Keratinocyte (primary cell): ENCODE measurements at regions not wholly inside any gene's neighbourhood (a gene's known extent, or its start where the extent isn't known, plus 50 kb on each side); places are given as distances from the start of the nearest gene placed in this dataset.

Experiments
- DNase-seq: peaks from one replicate; pipeline ENCODE4 v3.0.0-alpha.2; 2011; ENCODE audit warnings: low read depth, missing footprints, low spot score
- FAIRE-seq: peaks from 2 replicates; lab custom pipeline; 2011; peaks lifted over from hg19 to GRCh38; lab: Jason Lieb, UNC
- H2AFZ ChIP-seq: 2 replicates; pipeline ENCODE4 v1.6.0; 2012; ENCODE audit warnings: low read length, control low read depth, inconsistent platforms; ENCODE audit not compliant: control insufficient read depth
- H3K27ac ChIP-seq: 2 replicates; pipeline ENCODE4 v1.5.1; 2011; ENCODE audit warnings: low read length; ENCODE audit not compliant: control insufficient read depth, insufficient read depth
- H3K27me3 ChIP-seq: 3 replicates; pipeline ENCODE4 v1.6.0; 2011; ENCODE audit warnings: low read length; ENCODE audit not compliant: control insufficient read depth, insufficient read depth; ENCODE audit errors: extremely low read depth
- H3K36me3 ChIP-seq, 2 experiments: 2 replicates in 1 of 2; 3 replicates in 1 of 2; pipeline ENCODE4 v1.5.1; 2011; ENCODE audit warnings: low read length in 2 of 2, mild to moderate bottlenecking in 1 of 2; ENCODE audit not compliant: control insufficient read depth in 2 of 2, insufficient read depth in 2 of 2; ENCODE audit errors: extremely low read depth in 1 of 2
- H3K4me1 ChIP-seq: 3 replicates; pipeline ENCODE4 v1.5.1; 2011; ENCODE audit warnings: low read length; ENCODE audit not compliant: control insufficient read depth, insufficient read depth; ENCODE audit errors: extremely low read depth
- H3K4me2 ChIP-seq: 3 replicates; pipeline ENCODE4 v1.6.0; 2011; ENCODE audit warnings: low read depth, low read length; ENCODE audit not compliant: control insufficient read depth, insufficient read depth; ENCODE audit errors: extremely low read depth
- H3K4me3 ChIP-seq, 3 experiments: fragments of 200-600 bp in 1 of 3; sonication (generic) in 1 of 3; 2 replicates in 2 of 3; 3 replicates in 1 of 3; pipeline ENCODE4 v1.5.1; 2011 to 2016; ENCODE audit warnings: low read length in 3 of 3, mild to moderate bottlenecking in 3 of 3, control low read depth in 2 of 3, inconsistent platforms in 1 of 3, low read depth in 1 of 3, mixed read lengths in 1 of 3, mixed run types in 1 of 3, moderate library complexity in 1 of 3; ENCODE audit not compliant: control insufficient read depth in 2 of 3, insufficient read depth in 2 of 3; ENCODE audit errors: extremely low read depth in 1 of 3
- H3K79me2 ChIP-seq: 2 replicates; pipeline ENCODE4 v1.6.0; 2012; ENCODE audit warnings: low read length; ENCODE audit not compliant: control insufficient read depth, insufficient read depth
- H3K9ac ChIP-seq: 3 replicates; pipeline ENCODE4 v1.6.0; 2011; ENCODE audit warnings: low read length; ENCODE audit not compliant: control insufficient read depth, insufficient read depth; ENCODE audit errors: extremely low read depth
- H3K9me1 ChIP-seq: 3 replicates; pipeline ENCODE4 v1.6.0; 2011; ENCODE audit warnings: low read length; ENCODE audit not compliant: control insufficient read depth, insufficient read depth; ENCODE audit errors: extremely low read depth
- H3K9me3 ChIP-seq: 2 replicates; pipeline ENCODE4 v1.5.1; 2012; ENCODE audit warnings: low read depth, low read length; ENCODE audit not compliant: control insufficient read depth
- H4K20me1 ChIP-seq: 3 replicates; pipeline ENCODE4 v1.6.0; 2011; ENCODE audit warnings: low read length; ENCODE audit not compliant: control insufficient read depth, insufficient read depth; ENCODE audit errors: extremely low read depth
- EZH2 ChIP-seq: IDR thresholded peaks from one replicate; pipeline ENCODE4 v1.6.1; 2012; ENCODE audit warnings: inconsistent platforms, mild to moderate bottlenecking, low read length, moderate library complexity
- dilution Hi-C: fragments of 300-500 bp; cut with MboI; formaldehyde crosslinking; loops from one replicate; pipeline ENCODE4 v1.7.0; 2020; ENCODE audit warnings: low sequenced_read_pairs; ENCODE audit not compliant: extremely low pct_ligation_motif_present
- TF ChIP-seq, protein P1 (sequence below), 3 experiments: IDR thresholded peaks in 1 of 3; conservative IDR thresholded peaks in 1 of 3; optimal IDR thresholded peaks in 1 of 3; 2 replicates in 2 of 3; 3 replicates in 1 of 3; pipeline versions ENCODE3 to v1.5.1; 2011; ENCODE audit warnings: low read length in 3 of 3, mild to moderate bottlenecking in 3 of 3, moderate library complexity in 2 of 3, control low read depth in 1 of 3, inconsistent platforms in 1 of 3; ENCODE audit not compliant: insufficient read depth in 2 of 3; ENCODE audit errors: extremely low read depth in 1 of 3

DNA sequence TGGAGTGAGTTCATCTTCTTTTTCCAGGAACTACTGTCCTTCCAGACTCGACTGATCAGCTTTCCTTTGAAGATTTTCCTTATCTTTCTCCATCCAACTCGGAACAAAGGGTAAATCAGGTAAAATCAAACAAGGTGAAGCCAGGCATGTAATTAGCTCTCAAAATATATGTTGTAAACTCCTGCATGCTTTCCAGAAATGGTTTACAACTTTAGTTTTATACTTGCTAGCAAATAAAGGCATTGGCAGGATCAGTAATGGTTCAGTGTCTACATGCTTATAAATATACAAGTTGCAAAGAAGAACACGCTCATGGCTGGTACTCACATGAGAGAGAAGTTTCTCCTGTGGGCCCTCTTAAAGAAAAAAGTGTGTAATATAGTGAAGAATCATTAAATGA is 102.5 kb downstream of the FSCB start:
- DNase-seq: no peak
- H3K9me3 ChIP-seq: no peaks in the 10 kb centered on the region
- no peaks in the 10 kb centered on the region for H3K79me2 ChIP-seq
- H2AFZ ChIP-seq: no peak overlapping the region
- no peak for FAIRE-seq
- dilution Hi-C loops: no loop called here
- H3K4me1 ChIP-seq: no peaks in the 10 kb centered on the region
- H3K9me1 ChIP-seq: no peaks in the 10 kb centered on the region
- TF ChIP-seq, protein P1, sequence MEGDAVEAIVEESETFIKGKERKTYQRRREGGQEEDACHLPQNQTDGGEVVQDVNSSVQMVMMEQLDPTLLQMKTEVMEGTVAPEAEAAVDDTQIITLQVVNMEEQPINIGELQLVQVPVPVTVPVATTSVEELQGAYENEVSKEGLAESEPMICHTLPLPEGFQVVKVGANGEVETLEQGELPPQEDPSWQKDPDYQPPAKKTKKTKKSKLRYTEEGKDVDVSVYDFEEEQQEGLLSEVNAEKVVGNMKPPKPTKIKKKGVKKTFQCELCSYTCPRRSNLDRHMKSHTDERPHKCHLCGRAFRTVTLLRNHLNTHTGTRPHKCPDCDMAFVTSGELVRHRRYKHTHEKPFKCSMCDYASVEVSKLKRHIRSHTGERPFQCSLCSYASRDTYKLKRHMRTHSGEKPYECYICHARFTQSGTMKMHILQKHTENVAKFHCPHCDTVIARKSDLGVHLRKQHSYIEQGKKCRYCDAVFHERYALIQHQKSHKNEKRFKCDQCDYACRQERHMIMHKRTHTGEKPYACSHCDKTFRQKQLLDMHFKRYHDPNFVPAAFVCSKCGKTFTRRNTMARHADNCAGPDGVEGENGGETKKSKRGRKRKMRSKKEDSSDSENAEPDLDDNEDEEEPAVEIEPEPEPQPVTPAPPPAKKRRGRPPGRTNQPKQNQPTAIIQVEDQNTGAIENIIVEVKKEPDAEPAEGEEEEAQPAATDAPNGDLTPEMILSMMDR (optimal IDR thresholded peaks at IDR 0.05 in 1 of 3, IDR thresholded peaks at IDR 0.05 in 1 of 3, conservative IDR thresholded peaks at IDR 0.05 in 1 of 3; ENCODE audit: extremely low read depth in 1 of 3, insufficient read depth in 2 of 3, low read length in 3 of 3): no peak
- TF ChIP-seq EZH2: no peak
- no peak overlapping the region for H3K9ac ChIP-seq
- H3K27ac ChIP-seq: no peak overlapping the region
- H3K4me3 ChIP-seq: no peak overlapping the region
- H3K36me3 ChIP-seq: no peaks in the 10 kb centered on the region
- H3K4me2 ChIP-seq: no peak overlapping the region
- no peaks in the 10 kb centered on the region for H3K27me3 ChIP-seq
- H4K20me1 ChIP-seq: no peaks in the 10 kb centered on the region

DNA sequence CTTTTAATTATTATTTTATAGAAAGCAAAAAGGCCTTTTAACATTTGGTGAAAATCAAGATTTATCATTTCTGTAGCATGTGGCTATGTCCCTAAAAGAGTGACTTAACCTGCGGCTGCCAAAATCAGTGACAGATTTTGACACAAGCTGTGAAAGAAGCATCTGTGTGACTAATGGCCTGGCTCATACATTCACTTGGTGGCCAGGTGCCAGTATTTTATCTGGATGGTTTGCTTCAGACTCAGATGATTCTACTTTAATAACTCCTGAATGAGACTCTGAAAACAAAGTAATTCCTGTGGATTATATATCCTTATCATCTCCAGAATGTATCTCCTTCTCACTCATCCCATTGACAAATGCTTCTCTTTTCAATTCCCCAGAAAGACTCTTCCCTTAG is 103.0 kb downstream of the FSCB start:
- Histone ChIP-seq H3K79me2 (no peaks in the 10 kb centered on the region), H3K9me1 (no peaks in the 10 kb centered on the region), H2AFZ (no peak overlapping the region), H3K27me3 (no peaks in the 10 kb centered on the region), H3K36me3 (no peaks in the 10 kb centered on the region), H3K9me3 (no peaks in the 10 kb centered on the region), H3K4me2 (no peak overlapping the region), H3K27ac (no peak overlapping the region), H3K4me3 (no peak overlapping the region), H3K4me1 (no peaks in the 10 kb centered on the region), H3K9ac (no peak overlapping the region), H4K20me1 (no peaks in the 10 kb centered on the region)
- FAIRE-seq: no peak
- DNase-seq: no peak
- TF ChIP-seq, protein P1 (optimal IDR thresholded peaks at IDR 0.05 in 1 of 3, IDR thresholded peaks at IDR 0.05 in 1 of 3, conservative IDR thresholded peaks at IDR 0.05 in 1 of 3; ENCODE audit: extremely low read depth in 1 of 3, insufficient read depth in 2 of 3, low read length in 3 of 3): no peak
- no peak for TF ChIP-seq EZH2
- dilution Hi-C loops: no loop called here
